Right cardiac atrium (tissue), 5 donors: ENCODE measurements at regions not wholly inside any gene's neighbourhood (a gene's known extent, or its start where the extent isn't known, plus 50 kb on each side); places are given as distances from the start of the nearest gene placed in this dataset.
"Not testable (repeated sequence)": the region's sequence is repeated elsewhere in the genome, so short reads cannot be mapped to it uniquely, and the experiment has no call there.

Experiments
- ATAC-seq, 2 donors: fragments of 200-7000 bp; cut with Tn5 transposase; one replicate each; pipeline versions ENCODE4 v1.8.0 to v1.9.1; 2020; ENCODE audit warnings: moderate library complexity in 2 of 2, mild to moderate bottlenecking in 1 of 2
- DNase-seq, 3 donors: peaks; one replicate each; pipeline ENCODE4 v3.0.0-alpha.2; 2020
- H3K27ac ChIP-seq: one replicate; pipeline ENCODE4 v1.5.1; 2013; ENCODE audit warnings: mild to moderate bottlenecking, low read length, control low read depth, moderate library complexity
- H3K27me3 ChIP-seq: one replicate; pipeline ENCODE4 v1.6.1; 2013; ENCODE audit not compliant: control insufficient read depth, insufficient read depth
- H3K4me1 ChIP-seq: one replicate; pipeline ENCODE4 v1.6.1; 2013; ENCODE audit warnings: low read length; ENCODE audit not compliant: control insufficient read depth, insufficient read depth
- H3K4me3 ChIP-seq: one replicate; pipeline ENCODE4 v1.5.1; 2013; ENCODE audit warnings: low read length, control low read depth
- H3K9me3 ChIP-seq: one replicate; pipeline ENCODE4 v1.6.1; 2013; ENCODE audit warnings: low read length; ENCODE audit not compliant: control insufficient read depth
- WGBS: extraction: QIAGEN DNeasy Blood & Tissue Kit; methylation state at CpG from one replicate; pipeline ENCODE4 v1.1.7; 2013; 5-methylcytosine and 5-hydroxymethylcytosine counted together
- intact Hi-C, 4 donors: fragments of 100-400 bp; cut with DNase I; formaldehyde crosslinking; loops; one replicate each; pipeline versions ENCODE4 v1.11.0 to v1.14.0; 2022 to 2023
- donor health status: healthy with polysubstance abuse.
- donor health status: DM: no; HTN: yes; CAD: no.
- donor health status: DM: no; HTN: no; CAD: no.
- donor health status: DM: no; HTN: yes; CAD: no; lungs with severe emphysema.
- donor health status: DM: yes; HTN: yes; CAD: no.

GRCh38 chr6:22214314-22214713, 82.5 kb downstream of the PRL start:
- DNase-seq (no peak), ATAC-seq (no peak)
- Histone ChIP-seq H3K4me3 (no peak overlapping the region), H3K9me3 (no peaks in the 10 kb centered on the region), H3K27me3 (no peaks in the 10 kb centered on the region), H3K27ac (no peak overlapping the region), H3K4me1 (no peaks in the 10 kb centered on the region)
- intact Hi-C loops: no loop called here
- WGBS: 76% methylated on average over 5 of the region's 5 CpGs

- H3K27me3 ChIP-seq, H3K9me3 ChIP-seq, intact Hi-C loops, H3K27ac ChIP-seq, H3K4me3 ChIP-seq, DNase-seq, H3K4me1 ChIP-seq, ATAC-seq: not testable (repeated sequence)
- WGBS: 79% methylated on average over 3 of the region's 3 CpGs
Observed at GRCh38 chr6:22215474-22215873, 81.4 kb downstream of the PRL start.

DNA sequence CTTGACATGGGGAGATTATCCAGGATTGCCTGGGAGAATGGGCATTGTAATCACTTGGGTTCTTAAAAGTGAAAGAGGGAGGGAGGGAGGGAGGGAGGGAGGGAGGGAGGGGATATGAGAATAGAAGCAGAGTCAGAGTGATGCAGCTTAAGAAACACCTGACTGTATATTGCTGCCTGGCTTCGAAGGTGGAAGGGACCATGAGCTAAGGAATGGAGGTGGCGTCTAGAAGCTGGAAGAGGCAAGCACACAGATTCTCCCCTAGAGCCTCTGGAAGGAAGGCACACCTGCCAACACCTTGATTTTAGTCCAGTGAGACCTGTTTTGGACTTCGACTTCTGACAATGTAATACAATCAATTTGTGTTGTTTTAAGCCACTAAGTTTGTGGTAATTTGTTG, 78.4 kb downstream of the PRL start:
- 96% methylated on average over 3 of the region's 3 CpGs for WGBS
- H3K4me1 ChIP-seq: no peaks in the 10 kb centered on the region
- no peaks in the 10 kb centered on the region for H3K27me3 ChIP-seq
- H3K9me3 ChIP-seq: no peaks in the 10 kb centered on the region
- no peak overlapping the region for H3K27ac ChIP-seq
- ATAC-seq (no peak), DNase-seq (no peak)
- intact Hi-C loops: no loop called here
- H3K4me3 ChIP-seq: no peak overlapping the region

DNA sequence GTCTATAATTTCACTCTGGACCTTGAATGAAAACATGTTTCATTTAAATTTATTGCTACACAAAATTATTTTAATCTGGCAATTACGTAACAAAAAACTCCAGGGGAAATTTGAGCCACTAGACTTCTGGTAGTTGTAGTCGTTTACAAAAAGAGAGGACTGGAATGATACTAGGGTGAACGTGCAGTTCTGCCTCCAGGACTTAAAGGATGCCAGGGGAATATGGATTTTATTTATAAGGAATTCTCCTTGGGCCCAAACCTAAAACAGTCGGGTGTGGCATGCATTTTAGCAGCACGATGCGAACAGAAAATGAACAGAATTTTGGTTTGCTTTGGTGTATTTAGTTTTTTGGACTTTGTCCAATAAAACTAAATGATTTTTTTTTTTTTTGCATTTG, 76.9 kb downstream of the PRL start:
- no peaks in the 10 kb centered on the region for H3K9me3 ChIP-seq
- WGBS: 61% methylated on average over 6 of the region's 6 CpGs
- H3K27me3 ChIP-seq: no peaks in the 10 kb centered on the region
- no peaks in the 10 kb centered on the region for H3K4me1 ChIP-seq
- intact Hi-C loops: no loop called here
- ATAC-seq (no peak), DNase-seq (no peak)
- no peak overlapping the region for H3K27ac ChIP-seq
- H3K4me3 ChIP-seq: no peak overlapping the region

DNA sequence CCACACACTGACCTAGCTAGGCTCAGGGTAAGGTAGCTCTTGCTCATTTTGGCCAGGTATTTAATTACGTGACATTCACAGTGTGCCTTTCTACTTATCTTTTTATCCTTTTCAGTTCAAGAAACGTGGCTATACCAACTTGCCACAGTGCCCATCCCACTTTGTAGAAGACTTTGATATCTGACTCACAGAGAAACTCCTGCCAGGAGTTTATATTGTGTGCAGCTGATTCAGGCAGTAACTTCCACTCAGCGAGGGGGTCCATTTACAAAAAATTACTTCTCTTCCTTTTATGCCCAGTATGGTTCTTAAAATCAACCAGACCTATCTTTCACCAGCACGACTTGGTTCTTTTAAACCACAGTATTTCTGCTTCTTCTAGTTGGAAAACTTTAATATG, 75.6 kb downstream of the PRL start:
- no peak overlapping the region for H3K4me3 ChIP-seq
- no peak for DNase-seq
- H3K27me3 ChIP-seq: no peaks in the 10 kb centered on the region
- WGBS: 91% methylated on average over 4 of the region's 4 CpGs
- H3K27ac ChIP-seq: no peak overlapping the region
- no peaks in the 10 kb centered on the region for H3K4me1 ChIP-seq
- H3K9me3 ChIP-seq: no peaks in the 10 kb centered on the region
- intact Hi-C loops: no loop called here
- no peak for ATAC-seq

- intact Hi-C loops: no loop called here
- Histone ChIP-seq H3K4me3 (no peak overlapping the region), H3K9me3 (no peaks in the 10 kb centered on the region), H3K4me1 (no peaks in the 10 kb centered on the region), H3K27me3 (no peaks in the 10 kb centered on the region), H3K27ac (no peak overlapping the region)
- no peak for DNase-seq
- WGBS: 93% methylated on average over 3 of the region's 3 CpGs
- ATAC-seq: no peak
Observed at GRCh38 chr6:22221630-22222029, 75.2 kb downstream of the PRL start.

- Histone ChIP-seq H3K9me3 (no peaks in the 10 kb centered on the region), H3K4me3 (no peak overlapping the region), H3K4me1 (no peaks in the 10 kb centered on the region), H3K27me3 (no peaks in the 10 kb centered on the region), H3K27ac (no peak overlapping the region)
- ATAC-seq (no peak), DNase-seq (no peak)
- intact Hi-C loops: no loop called here
- 94% methylated on average over 6 of the region's 6 CpGs for WGBS
Observed at GRCh38 chr6:22222469-22222868, 74.4 kb downstream of the PRL start.

GRCh38 chr6:22227824-22228610, 68.8 kb downstream of the PRL start:
- DNase-seq (no peak), ATAC-seq (no peak)
- WGBS: 59% methylated on average over 2 of the region's 2 CpGs
- Histone ChIP-seq H3K4me3 (no peak overlapping the region), H3K27ac (no peak overlapping the region), H3K27me3 (no peaks in the 10 kb centered on the region), H3K4me1 (no peaks in the 10 kb centered on the region), H3K9me3 (no peaks in the 10 kb centered on the region)
- intact Hi-C loops: no loop called here

DNA sequence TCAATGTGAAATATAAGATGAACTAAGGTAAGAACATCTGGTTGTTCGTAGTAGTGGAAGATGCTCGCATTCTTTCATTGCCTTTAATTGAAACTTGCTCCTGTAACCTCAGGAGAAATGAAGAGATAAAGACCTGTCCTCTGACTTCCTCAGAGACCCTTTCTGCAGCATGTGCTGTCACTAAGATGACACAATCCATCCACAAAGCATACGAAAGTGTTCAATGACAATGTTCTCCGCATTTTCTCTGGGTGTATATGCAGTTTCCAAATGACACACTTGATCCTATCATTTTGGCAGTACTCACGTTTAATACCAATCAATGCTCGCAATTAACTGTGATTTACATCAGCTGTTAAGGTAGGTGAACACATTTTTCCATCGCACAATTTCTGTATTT, 65.8 kb downstream of the PRL start:
- Histone ChIP-seq H3K27me3 (no peaks in the 10 kb centered on the region), H3K4me1 (no peaks in the 10 kb centered on the region), H3K4me3 (no peak overlapping the region), H3K9me3 (no peaks in the 10 kb centered on the region), H3K27ac (no peak overlapping the region)
- WGBS: 93% methylated on average over 7 of the region's 7 CpGs
- ATAC-seq (no peak), DNase-seq (no peak)
- intact Hi-C loops: no loop called here

DNA sequence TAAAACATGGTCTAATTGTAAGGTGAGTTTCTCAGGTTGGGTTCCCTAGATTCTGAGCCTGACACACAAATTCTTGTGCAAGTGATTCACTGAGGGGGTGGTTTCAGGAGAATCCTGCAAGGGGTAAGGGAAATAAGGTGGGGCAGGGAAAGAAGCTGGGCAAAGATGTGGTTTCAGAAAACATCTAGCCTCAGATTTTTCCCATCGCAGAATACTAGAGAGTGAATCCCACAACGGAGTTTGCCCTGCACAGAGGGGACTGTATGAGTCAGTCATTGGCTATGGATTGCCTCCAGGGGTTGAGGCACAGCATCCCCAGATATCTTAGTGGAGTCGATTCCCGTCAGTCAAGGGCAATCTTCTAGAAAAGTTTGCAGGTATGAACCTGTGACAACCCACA, 65.2 kb downstream of the PRL start:
- 95% methylated on average over 4 of the region's 4 CpGs for WGBS
- no peak overlapping the region for H3K4me3 ChIP-seq
- intact Hi-C loops: no loop called here

DNA sequence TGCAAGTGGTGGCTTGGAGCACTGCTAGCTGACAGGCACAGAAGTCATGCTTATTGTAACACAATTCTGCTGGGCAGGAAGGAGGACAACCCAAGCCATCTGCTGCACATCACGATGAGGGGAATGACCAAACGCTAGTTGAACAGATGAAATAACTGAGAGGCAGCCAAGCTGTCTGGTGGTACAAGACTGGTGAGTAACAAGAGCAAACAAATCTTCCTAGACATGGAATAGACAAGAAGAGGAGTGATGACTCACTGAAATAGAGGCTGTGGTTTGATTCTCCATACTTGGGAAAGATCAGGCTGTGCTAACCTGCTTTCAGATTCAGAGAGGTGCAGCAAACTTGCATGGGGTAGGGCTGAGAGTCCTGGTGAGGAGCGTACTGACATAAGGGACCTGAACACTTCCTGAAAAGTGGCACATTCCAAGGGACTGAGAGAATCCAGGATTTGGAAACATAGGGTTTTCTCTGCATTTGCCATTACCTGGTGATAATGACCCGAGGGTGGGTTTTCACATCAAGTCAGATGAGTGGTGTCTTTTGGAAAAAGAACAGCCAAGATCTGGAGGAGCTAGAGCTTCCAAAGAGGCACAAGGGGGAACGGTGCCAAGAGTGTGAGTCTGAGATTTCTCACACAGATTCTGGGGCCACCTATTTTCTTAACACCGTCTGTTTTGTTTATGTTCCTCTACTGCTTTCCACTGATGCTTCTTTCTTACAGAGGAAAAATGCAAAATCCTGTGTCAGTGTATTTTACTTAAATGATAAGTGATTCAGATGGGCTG, 60.0 kb downstream of the PRL start:
- Histone ChIP-seq H3K4me1 (no peaks in the 10 kb centered on the region), H3K4me3 (no peak overlapping the region), H3K27me3 (no peaks in the 10 kb centered on the region), H3K9me3 (no peaks in the 10 kb centered on the region), H3K27ac (no peak overlapping the region)
- DNase-seq (no peak), ATAC-seq (no peak)
- intact Hi-C loops: no loop called here
- 63% methylated on average over 6 of the region's 6 CpGs for WGBS

More for the DNA sequence above, 65.2 kb downstream of the PRL start:
- Histone ChIP-seq H3K4me1 (no peaks in the 10 kb centered on the region), H3K9me3 (no peaks in the 10 kb centered on the region), H3K27me3 (no peaks in the 10 kb centered on the region), H3K27ac (no peak overlapping the region)
- ATAC-seq (no peak), DNase-seq (no peak)
